ENCODE measurements at regions not wholly inside any gene's neighbourhood (a gene's known extent, or its start where the extent isn't known, plus 50 kb on each side); places are given as distances from the start of the nearest gene placed in this dataset.

GRCh38 chr10:53166325-53166724 is 393.7 kb upstream of the MBL2 start:
- no peak overlapping the region for H3K4me3 Mint-ChIP-seq
- TF ChIP-seq CTCF (conservative IDR thresholded peaks at IDR 0.05), result no peak
- H3K9me3 Mint-ChIP-seq, result no peaks in the 10 kb centered on the region

More at GRCh38 chr10:53166325-53166724, 393.7 kb upstream of the MBL2 start:
- WGBS (ENCODE audit: extremely low coverage, insufficient read length, low lambda C conversion rate), result no CpG with 5 or more reads among the region's 3 CpGs
- no peaks in the 10 kb centered on the region for H3K23me2 ChIP-seq (ENCODE audit: insufficient read length, low read depth, low read length, poor library complexity, severe bottlenecking)
- H2BK12ac ChIP-seq (ENCODE audit: insufficient read length, low read depth, low read length), result no peak overlapping the region
- H3K4me1 ChIP-seq (ENCODE audit: insufficient read depth, low read length), result no peaks in the 10 kb centered on the region
- no peak overlapping the region for H2BK15ac ChIP-seq (ENCODE audit: low read depth, low read length)
- H2BK5ac ChIP-seq (ENCODE audit: insufficient read length, low read length), result no peak overlapping the region
- no peak overlapping the region for H3K23ac ChIP-seq (ENCODE audit: insufficient read length, low read depth, low read length)
- no peak overlapping the region for H2AK5ac ChIP-seq (ENCODE audit: insufficient read length, low read length)
- H3K4me2 ChIP-seq (ENCODE audit: insufficient read depth, insufficient read length, low read length), result no peak overlapping the region
- H4K5ac ChIP-seq (ENCODE audit: insufficient read length, low read depth, low read length), result no peak overlapping the region
- H4K91ac ChIP-seq (ENCODE audit: insufficient read length, low read depth, low read length), result no peak overlapping the region
- no peaks in the 10 kb centered on the region for H4K20me1 ChIP-seq (ENCODE audit: control insufficient read depth, insufficient read depth, insufficient read length)
- H3K36me3 Mint-ChIP-seq (ENCODE audit: insufficient read depth in 1 of 3, low read depth in 3 of 3), result no peaks in the 10 kb centered on the region; a peak in 1 of 7 replicates
- H3K27ac Mint-ChIP-seq, result no peak overlapping the region
- no peak overlapping the region for H3K4ac ChIP-seq (ENCODE audit: low read depth, low read length)
- H3K79me1 ChIP-seq (ENCODE audit: insufficient read depth, low read depth, low read length, poor library complexity, severe bottlenecking), result no peaks in the 10 kb centered on the region
- no peak overlapping the region for H3K9ac ChIP-seq (ENCODE audit: extremely low read depth, insufficient read length, low read length)
- H3K56ac ChIP-seq (ENCODE audit: insufficient read length, low read depth, low read length), result no peak overlapping the region
- H2BK20ac ChIP-seq (ENCODE audit: low read depth, low read length, poor library complexity, severe bottlenecking), result no peak overlapping the region
- DNase-seq, result no peak
- H2AFZ ChIP-seq (ENCODE audit: low read length), result no peak overlapping the region
- 0 out of 4 replicates have a peak, but pooled peaks cover 0 to 3% of the 10 kb centered on the region in 2 experiments for H3K4me1 Mint-ChIP-seq
- no peak overlapping the region for H3K18ac ChIP-seq (ENCODE audit: insufficient read length, low read depth, low read length)
- no peak overlapping the region for H3T11ph ChIP-seq (ENCODE audit: low read length)
- H3K79me2 ChIP-seq (ENCODE audit: insufficient read depth, low read length), result no peaks in the 10 kb centered on the region
- H2BK120ac ChIP-seq (ENCODE audit: low read depth, low read length, poor library complexity, severe bottlenecking), result no peak overlapping the region
- H3K14ac ChIP-seq (ENCODE audit: insufficient read depth, low read length), result no peak overlapping the region
- H3K27me3 ChIP-seq (ENCODE audit: insufficient read depth, low read length), result no peaks in the 10 kb centered on the region
- no peak overlapping the region for H4K8ac ChIP-seq (replicated peaks; ENCODE audit: insufficient read length, low read depth, low read length)
- no peaks in the 10 kb centered on the region for H3K9me3 ChIP-seq (ENCODE audit: control insufficient read depth, low read depth, low read length)
- H3K27me3 Mint-ChIP-seq (ENCODE audit: low read depth), result no peaks in the 10 kb centered on the region
- no peak overlapping the region for H3K27ac ChIP-seq (ENCODE audit: insufficient read length, low read depth, low read length)
